Lung (tissue), 11 donors: ENCODE measurements at regions not wholly inside any gene's neighbourhood (a gene's known extent, or its start where the extent isn't known, plus 50 kb on each side); places are given as distances from the start of the nearest gene placed in this dataset.

Experiments used
- ATAC-seq: fragments of 200-7000 bp; cut with Tn5 transposase; one replicate; pipeline ENCODE4 v1.9.1; 2020; ENCODE audit warnings: moderate number of reproducible peaks; ENCODE audit not compliant: insufficient read depth, low FRiP score
- DNase-seq, 3 donors: peaks; one replicate each; pipeline ENCODE4 v3.0.0-alpha.2; 2013 to 2017
- H3K27ac ChIP-seq, 2 donors: one replicate each; pipeline ENCODE4 v1.5.1; 2013; ENCODE audit warnings: mild to moderate bottlenecking in 2 of 2, moderate library complexity in 2 of 2, control low read depth in 1 of 2, inconsistent platforms in 1 of 2, low read depth in 1 of 2, low read length in 1 of 2
- H3K27me3 ChIP-seq, 3 donors: one replicate each; pipeline ENCODE4 v1.5.1; 2013; ENCODE audit warnings: low read length in 2 of 3; ENCODE audit not compliant: control insufficient read depth in 3 of 3, insufficient read depth in 3 of 3
- H3K36me3 ChIP-seq, 4 donors: one replicate each; pipeline ENCODE4 v1.5.1; 2013; ENCODE audit warnings: low read length in 4 of 4, mild to moderate bottlenecking in 1 of 4, moderate library complexity in 1 of 4; ENCODE audit not compliant: control insufficient read depth in 4 of 4, insufficient read depth in 4 of 4
- H3K4me1 ChIP-seq, 5 donors: one replicate each; pipeline ENCODE4 v1.5.1; 2013; ENCODE audit warnings: low read length in 5 of 5, mild to moderate bottlenecking in 2 of 5, moderate library complexity in 1 of 5; ENCODE audit not compliant: control insufficient read depth in 5 of 5, insufficient read depth in 5 of 5
- H3K4me3 ChIP-seq: one replicate; pipeline ENCODE4 v1.5.1; 2013; ENCODE audit warnings: mild to moderate bottlenecking, control low read depth, moderate library complexity
- H3K9ac ChIP-seq, 2 donors: one replicate each; pipeline ENCODE4 v1.5.1; 2013; ENCODE audit warnings: low read length in 2 of 2, control low read depth in 1 of 2; ENCODE audit not compliant: insufficient read depth in 1 of 2
- H3K9me3 ChIP-seq, 4 donors: one replicate each; pipeline ENCODE4 v1.5.1; 2013; ENCODE audit warnings: low read length in 3 of 4, mild to moderate bottlenecking in 1 of 4, moderate library complexity in 1 of 4; ENCODE audit not compliant: control insufficient read depth in 4 of 4, insufficient read depth in 3 of 4
- WGBS, 2 donors: extraction: QIAGEN DNeasy Blood & Tissue Kit; methylation state at CpG; one replicate each; pipeline ENCODE4 v1.1.7; 2013; 5-methylcytosine and 5-hydroxymethylcytosine counted together
- TF ChIP-seq, protein P1 (sequence below): IDR thresholded peaks from 2 replicates; pipeline ENCODE4 v1.5.1; 2012; ENCODE audit warnings: mild to moderate bottlenecking; ENCODE audit errors: control extremely low read depth, extremely low read depth
- donor health status: control.
- donor health status: control.
- donor health status: Bipolar disorder and iron deficiency.
- donor health status: healthy.
- donor health status: DM: yes; HTN: yes; CAD: no.

GRCh38 chr10:31187607-31188210, 131.3 kb upstream of the ZEB1 start:
- Histone ChIP-seq H3K9ac (no peak overlapping the region), H3K27me3 (no peaks in the 10 kb centered on the region), H3K9me3 (no peaks in the 10 kb centered on the region), H3K4me3 (no peak overlapping the region), H3K36me3 (no peaks in the 10 kb centered on the region), H3K27ac (no peak overlapping the region), H3K4me1 (peaks cover 0 to 5% (median 0%) of the 10 kb centered on the region in 5 donors)
- TF ChIP-seq, protein P1, sequence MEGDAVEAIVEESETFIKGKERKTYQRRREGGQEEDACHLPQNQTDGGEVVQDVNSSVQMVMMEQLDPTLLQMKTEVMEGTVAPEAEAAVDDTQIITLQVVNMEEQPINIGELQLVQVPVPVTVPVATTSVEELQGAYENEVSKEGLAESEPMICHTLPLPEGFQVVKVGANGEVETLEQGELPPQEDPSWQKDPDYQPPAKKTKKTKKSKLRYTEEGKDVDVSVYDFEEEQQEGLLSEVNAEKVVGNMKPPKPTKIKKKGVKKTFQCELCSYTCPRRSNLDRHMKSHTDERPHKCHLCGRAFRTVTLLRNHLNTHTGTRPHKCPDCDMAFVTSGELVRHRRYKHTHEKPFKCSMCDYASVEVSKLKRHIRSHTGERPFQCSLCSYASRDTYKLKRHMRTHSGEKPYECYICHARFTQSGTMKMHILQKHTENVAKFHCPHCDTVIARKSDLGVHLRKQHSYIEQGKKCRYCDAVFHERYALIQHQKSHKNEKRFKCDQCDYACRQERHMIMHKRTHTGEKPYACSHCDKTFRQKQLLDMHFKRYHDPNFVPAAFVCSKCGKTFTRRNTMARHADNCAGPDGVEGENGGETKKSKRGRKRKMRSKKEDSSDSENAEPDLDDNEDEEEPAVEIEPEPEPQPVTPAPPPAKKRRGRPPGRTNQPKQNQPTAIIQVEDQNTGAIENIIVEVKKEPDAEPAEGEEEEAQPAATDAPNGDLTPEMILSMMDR: no peak
- no peak for ATAC-seq
- WGBS, 2 donors: 88 to 89% methylated on average over 14 of the region's 14 CpGs
- DNase-seq: no peak

DNA sequence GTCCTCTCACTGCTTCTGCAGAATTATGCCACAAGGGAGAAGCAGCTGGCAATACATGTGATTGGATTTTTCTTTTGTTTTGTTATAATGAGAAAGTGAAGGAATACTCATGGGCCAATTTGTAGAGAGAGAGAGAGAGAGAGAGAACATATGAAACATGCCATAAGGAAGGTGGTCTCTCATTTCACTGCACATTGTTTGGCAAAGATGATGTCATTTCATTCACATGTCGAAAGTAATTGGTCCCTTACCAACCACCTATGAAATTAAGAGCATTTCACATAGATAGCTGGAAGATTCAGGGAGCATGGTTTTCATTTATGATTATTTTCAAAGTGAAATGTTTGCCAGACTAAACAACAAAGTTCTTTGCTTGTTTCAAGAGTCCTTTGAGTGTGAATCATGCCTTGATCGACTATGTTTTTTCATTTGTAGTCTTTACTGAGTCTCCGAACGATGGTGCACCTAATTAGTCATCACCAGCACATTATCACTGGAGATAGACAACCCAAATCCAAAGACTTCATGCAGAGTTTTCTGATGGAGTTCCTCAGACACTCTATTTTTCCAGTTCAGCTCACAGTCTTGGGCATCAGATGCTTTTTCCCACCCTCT, 130.1 kb upstream of the ZEB1 start:
- Histone ChIP-seq H3K36me3 (no peaks in the 10 kb centered on the region), H3K4me1 (peaks cover 0 to 5% (median 0%) of the 10 kb centered on the region in 5 donors), H3K9ac (no peak overlapping the region), H3K4me3 (no peak overlapping the region), H3K9me3 (no peaks in the 10 kb centered on the region), H3K27ac (no peak overlapping the region), H3K27me3 (no peaks in the 10 kb centered on the region)
- ATAC-seq: no peak
- peak in 2 of 3 donors; percentile 5 to 34 for DNase-seq
- WGBS, 2 donors: 80 to 89% methylated on average over 4 of the region's 4 CpGs
- TF ChIP-seq, protein P1: no peak

- no peak for DNase-seq
- 95 to 96% methylated on average over 2 of the region's 2 CpGs for WGBS, 2 donors
- no peak for ATAC-seq
- peaks cover 0 to 5% (median 0%) of the 10 kb centered on the region in 5 donors for H3K4me1 ChIP-seq
- no peaks in the 10 kb centered on the region for H3K27me3 ChIP-seq
- no peaks in the 10 kb centered on the region for H3K36me3 ChIP-seq
- H3K9ac ChIP-seq: no peak overlapping the region
- no peak overlapping the region for H3K4me3 ChIP-seq
- no peaks in the 10 kb centered on the region for H3K9me3 ChIP-seq
- no peak overlapping the region for H3K27ac ChIP-seq
- TF ChIP-seq, protein P1: no peak
Measured at GRCh38 chr10:31190488-31190887, 128.5 kb upstream of the ZEB1 start.
